ENCODE measurements at regions not wholly inside any gene's neighbourhood (a gene's known extent, or its start where the extent isn't known, plus 50 kb on each side); places are given as distances from the start of the nearest gene placed in this dataset.

- TF ChIP-seq POLR2A (IDR thresholded peaks at IDR 0.05) (no peak), POLR2AphosphoS5 (IDR thresholded peaks at IDR 0.05) (no peak)
- TF ChIP-seq, protein P1, sequence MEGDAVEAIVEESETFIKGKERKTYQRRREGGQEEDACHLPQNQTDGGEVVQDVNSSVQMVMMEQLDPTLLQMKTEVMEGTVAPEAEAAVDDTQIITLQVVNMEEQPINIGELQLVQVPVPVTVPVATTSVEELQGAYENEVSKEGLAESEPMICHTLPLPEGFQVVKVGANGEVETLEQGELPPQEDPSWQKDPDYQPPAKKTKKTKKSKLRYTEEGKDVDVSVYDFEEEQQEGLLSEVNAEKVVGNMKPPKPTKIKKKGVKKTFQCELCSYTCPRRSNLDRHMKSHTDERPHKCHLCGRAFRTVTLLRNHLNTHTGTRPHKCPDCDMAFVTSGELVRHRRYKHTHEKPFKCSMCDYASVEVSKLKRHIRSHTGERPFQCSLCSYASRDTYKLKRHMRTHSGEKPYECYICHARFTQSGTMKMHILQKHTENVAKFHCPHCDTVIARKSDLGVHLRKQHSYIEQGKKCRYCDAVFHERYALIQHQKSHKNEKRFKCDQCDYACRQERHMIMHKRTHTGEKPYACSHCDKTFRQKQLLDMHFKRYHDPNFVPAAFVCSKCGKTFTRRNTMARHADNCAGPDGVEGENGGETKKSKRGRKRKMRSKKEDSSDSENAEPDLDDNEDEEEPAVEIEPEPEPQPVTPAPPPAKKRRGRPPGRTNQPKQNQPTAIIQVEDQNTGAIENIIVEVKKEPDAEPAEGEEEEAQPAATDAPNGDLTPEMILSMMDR (IDR thresholded peaks at IDR 0.05), result no peak
Measured at GRCh38 chr1:115436596-115436995, 98.5 kb upstream of the NGF start.
